Ishikawa (cell line): ENCODE measurements at regions not wholly inside any gene's neighbourhood (a gene's known extent, or its start where the extent isn't known, plus 50 kb on each side); places are given as distances from the start of the nearest gene placed in this dataset.
A peak's percentile ranks its signal among the peaks of the same experiment; 100 is the strongest.

ENCODE experiments used
- CEBPB ChIP-seq: IDR thresholded peaks from 2 replicates; pipeline ENCODE4 v1.6.1; 2012
- CREB1 ChIP-seq: IDR thresholded peaks from 2 replicates; pipeline ENCODE4 v1.6.1; 2012; ENCODE audit warnings: low read depth
- EGR1 ChIP-seq: IDR thresholded peaks from 2 replicates; pipeline ENCODE4 v1.6.1; 2012
- EP300 ChIP-seq: IDR thresholded peaks from 2 replicates; pipeline ENCODE4 v1.6.1; 2012; ENCODE audit warnings: borderline replicate concordance
- FOXM1 ChIP-seq: IDR thresholded peaks from 2 replicates; pipeline ENCODE4 v1.6.1; 2012; ENCODE audit warnings: low read depth, borderline replicate concordance
- MAX ChIP-seq: IDR thresholded peaks from 2 replicates; pipeline ENCODE4 v1.6.1; 2012
- NFIC ChIP-seq: IDR thresholded peaks from 2 replicates; pipeline ENCODE4 v1.6.1; 2012
- RAD21 ChIP-seq: IDR thresholded peaks from 2 replicates; pipeline ENCODE4 v1.6.1; 2012; ENCODE audit warnings: low read depth
- TAF1 ChIP-seq: IDR thresholded peaks from 2 replicates; pipeline ENCODE4 v1.6.1; 2012; ENCODE audit warnings: low read depth, mild to moderate bottlenecking
- TCF12 ChIP-seq: IDR thresholded peaks from 2 replicates; pipeline ENCODE4 v1.6.1; 2012; ENCODE audit warnings: low read depth
- TEAD4 ChIP-seq: IDR thresholded peaks from 2 replicates; pipeline ENCODE4 v1.6.1; 2012
- YY1 ChIP-seq: IDR thresholded peaks from 2 replicates; pipeline ENCODE4 v1.6.1; 2012; ENCODE audit warnings: low read depth
- ZBTB7A ChIP-seq: IDR thresholded peaks from 2 replicates; pipeline ENCODE4 v1.6.1; 2012; ENCODE audit warnings: low read depth
- TF ChIP-seq, protein P1 (sequence below): IDR thresholded peaks from 2 replicates; pipeline ENCODE4 v1.6.1; 2012; ENCODE audit warnings: low read depth, mild to moderate bottlenecking
- TF ChIP-seq, protein P2 (sequence below): IDR thresholded peaks from 2 replicates; pipeline ENCODE4 v1.6.1; 2012

DNA sequence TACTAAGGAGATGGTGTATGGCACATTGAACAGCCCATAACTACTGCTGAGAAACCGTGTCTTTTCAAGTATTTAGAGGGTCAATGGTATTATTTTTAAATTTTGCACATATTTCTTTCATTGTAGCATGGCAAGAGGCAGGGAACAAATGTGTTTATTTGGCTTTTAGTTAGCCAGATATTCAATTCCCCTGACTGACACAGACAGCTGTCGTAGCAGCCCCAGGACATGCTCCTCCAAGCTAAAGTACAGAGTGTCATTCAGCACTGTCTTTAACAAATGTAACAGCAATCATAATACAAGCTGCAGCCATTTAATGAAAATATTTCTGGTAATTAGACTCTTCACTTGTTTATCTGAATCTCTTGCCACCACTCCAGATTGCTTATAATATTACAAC lies 687.1 kb downstream of the KLHL13 start:
- TF ChIP-seq CEBPB (no peak), MAX (no peak), ZBTB7A (no peak), EGR1 (no peak), TAF1 (no peak), CREB1 (no peak)

- TF ChIP-seq, protein P1, sequence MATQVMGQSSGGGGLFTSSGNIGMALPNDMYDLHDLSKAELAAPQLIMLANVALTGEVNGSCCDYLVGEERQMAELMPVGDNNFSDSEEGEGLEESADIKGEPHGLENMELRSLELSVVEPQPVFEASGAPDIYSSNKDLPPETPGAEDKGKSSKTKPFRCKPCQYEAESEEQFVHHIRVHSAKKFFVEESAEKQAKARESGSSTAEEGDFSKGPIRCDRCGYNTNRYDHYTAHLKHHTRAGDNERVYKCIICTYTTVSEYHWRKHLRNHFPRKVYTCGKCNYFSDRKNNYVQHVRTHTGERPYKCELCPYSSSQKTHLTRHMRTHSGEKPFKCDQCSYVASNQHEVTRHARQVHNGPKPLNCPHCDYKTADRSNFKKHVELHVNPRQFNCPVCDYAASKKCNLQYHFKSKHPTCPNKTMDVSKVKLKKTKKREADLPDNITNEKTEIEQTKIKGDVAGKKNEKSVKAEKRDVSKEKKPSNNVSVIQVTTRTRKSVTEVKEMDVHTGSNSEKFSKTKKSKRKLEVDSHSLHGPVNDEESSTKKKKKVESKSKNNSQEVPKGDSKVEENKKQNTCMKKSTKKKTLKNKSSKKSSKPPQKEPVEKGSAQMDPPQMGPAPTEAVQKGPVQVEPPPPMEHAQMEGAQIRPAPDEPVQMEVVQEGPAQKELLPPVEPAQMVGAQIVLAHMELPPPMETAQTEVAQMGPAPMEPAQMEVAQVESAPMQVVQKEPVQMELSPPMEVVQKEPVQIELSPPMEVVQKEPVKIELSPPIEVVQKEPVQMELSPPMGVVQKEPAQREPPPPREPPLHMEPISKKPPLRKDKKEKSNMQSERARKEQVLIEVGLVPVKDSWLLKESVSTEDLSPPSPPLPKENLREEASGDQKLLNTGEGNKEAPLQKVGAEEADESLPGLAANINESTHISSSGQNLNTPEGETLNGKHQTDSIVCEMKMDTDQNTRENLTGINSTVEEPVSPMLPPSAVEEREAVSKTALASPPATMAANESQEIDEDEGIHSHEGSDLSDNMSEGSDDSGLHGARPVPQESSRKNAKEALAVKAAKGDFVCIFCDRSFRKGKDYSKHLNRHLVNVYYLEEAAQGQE, result no peak
- TF ChIP-seq CEBPB, result no peak
- TF ChIP-seq YY1, result no peak
- TF ChIP-seq NFIC, result no peak
- TF ChIP-seq EGR1, result no peak
- no peak for TF ChIP-seq TEAD4
- no peak for TF ChIP-seq FOXM1
- TF ChIP-seq, protein P2, sequence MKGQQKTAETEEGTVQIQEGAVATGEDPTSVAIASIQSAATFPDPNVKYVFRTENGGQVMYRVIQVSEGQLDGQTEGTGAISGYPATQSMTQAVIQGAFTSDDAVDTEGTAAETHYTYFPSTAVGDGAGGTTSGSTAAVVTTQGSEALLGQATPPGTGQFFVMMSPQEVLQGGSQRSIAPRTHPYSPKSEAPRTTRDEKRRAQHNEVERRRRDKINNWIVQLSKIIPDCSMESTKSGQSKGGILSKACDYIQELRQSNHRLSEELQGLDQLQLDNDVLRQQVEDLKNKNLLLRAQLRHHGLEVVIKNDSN, result no peak
- no peak for TF ChIP-seq ZBTB7A
- TF ChIP-seq EP300, result no peak
- TF ChIP-seq RAD21, result no peak
- TF ChIP-seq TAF1, result no peak
- no peak for TF ChIP-seq TCF12
- TF ChIP-seq CREB1, result no peak
These were observed 709.0 kb downstream of the KLHL13 start for GRCh38 chrX:117407449-117408150.

GRCh38 chrX:117400839-117401238 lies 715.8 kb downstream of the KLHL13 start:
- TF ChIP-seq EP300, result no peak
- TF ChIP-seq FOXM1, result no peak
- no peak for TF ChIP-seq CEBPB
- no peak for TF ChIP-seq NFIC
- TF ChIP-seq TEAD4, result no peak
- no peak for TF ChIP-seq ZBTB7A
- no peak for TF ChIP-seq RAD21
- TF ChIP-seq EGR1, result no peak

GRCh38 chrX:117400005-117400404 lies 716.6 kb downstream of the KLHL13 start:
- TF ChIP-seq TEAD4 (no peak), CREB1 (no peak), EGR1 (no peak), TCF12 (no peak), NFIC (no peak), FOXM1 (no peak), MAX (no peak), TAF1 (no peak), EP300 (no peak), ZBTB7A (no peak)
- TF ChIP-seq, protein P1, result no peak
- TF ChIP-seq, protein P2, result no peak

DNA sequence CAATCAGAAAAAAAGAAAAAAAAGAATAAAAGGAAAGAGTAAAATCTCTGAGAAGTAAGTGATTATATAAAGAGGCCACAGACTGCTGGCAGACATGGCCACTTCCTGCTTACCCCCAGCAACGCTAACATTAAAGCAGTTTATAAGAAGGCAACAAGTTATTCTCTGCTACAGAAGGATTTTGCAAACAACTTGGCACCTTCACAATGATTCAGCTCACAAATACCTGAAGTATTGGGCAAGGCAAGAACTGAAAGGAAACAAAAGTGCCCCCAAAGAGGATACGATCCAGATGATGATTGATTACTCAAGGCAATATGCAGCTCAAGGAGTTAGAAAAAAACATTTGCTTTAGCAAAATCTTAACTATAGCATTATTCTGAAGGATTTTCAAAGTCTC lies 718.8 kb downstream of the KLHL13 start:
- no peak for TF ChIP-seq TEAD4
- no peak for TF ChIP-seq YY1
- no peak for TF ChIP-seq EGR1
- no peak for TF ChIP-seq CEBPB
- no peak for TF ChIP-seq TAF1
- TF ChIP-seq, protein P2, result no peak
- no peak for TF ChIP-seq RAD21
- no peak for TF ChIP-seq EP300

DNA sequence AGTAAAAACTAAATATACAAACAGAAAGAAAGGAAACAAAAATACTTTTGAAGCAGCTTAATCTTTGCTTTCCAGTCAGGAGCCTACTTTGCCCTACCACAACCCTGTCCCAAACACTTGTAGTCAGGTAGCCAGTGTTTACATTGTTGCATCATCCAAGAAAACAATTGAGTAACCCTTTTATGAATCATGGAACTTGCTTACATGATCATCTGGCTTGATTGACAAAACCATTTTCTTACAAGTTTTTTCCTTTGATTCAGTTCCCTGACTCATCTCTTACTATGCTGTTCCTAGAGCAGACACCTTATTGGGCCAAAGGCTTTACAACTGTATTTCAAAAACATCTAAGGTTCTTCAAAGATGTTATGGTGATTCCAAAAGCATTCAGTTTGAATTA lies 740.1 kb downstream of the KLHL13 start:
- TF ChIP-seq TAF1, result no peak
- TF ChIP-seq CEBPB, result peak; percentile 86
- TF ChIP-seq RAD21, result no peak
- no peak for TF ChIP-seq YY1
